HUES48 (cell line): ENCODE measurements at regions not wholly inside any gene's neighbourhood (a gene's known extent, or its start where the extent isn't known, plus 50 kb on each side); places are given as distances from the start of the nearest gene placed in this dataset.
"Not testable (repeated sequence)": the region's sequence is repeated elsewhere in the genome, so short reads cannot be mapped to it uniquely, and the experiment has no call there.

Source experiments
- H3K27ac ChIP-seq: one replicate; pipeline ENCODE4 v1.7.0; 2013; ENCODE audit warnings: low read depth, low read length, inconsistent platforms
- H3K27me3 ChIP-seq: 2 replicates; pipeline ENCODE4 v1.6.1; 2013; ENCODE audit warnings: mild to moderate bottlenecking, low read length; ENCODE audit not compliant: control insufficient read depth, insufficient read depth
- H3K36me3 ChIP-seq: 2 replicates; pipeline ENCODE4 v1.6.1; 2013; ENCODE audit warnings: low read length; ENCODE audit not compliant: control insufficient read depth, insufficient read depth
- H3K4me1 ChIP-seq: 2 replicates; pipeline ENCODE4 v1.6.1; 2013; ENCODE audit warnings: mild to moderate bottlenecking, low read length; ENCODE audit not compliant: control insufficient read depth, insufficient read depth
- H3K4me3 ChIP-seq: 2 replicates; pipeline ENCODE4 v1.5.1; 2013; ENCODE audit warnings: mild to moderate bottlenecking, low read depth, low read length
- H3K9ac ChIP-seq: 2 replicates; pipeline ENCODE4 v1.6.1; 2013; ENCODE audit warnings: mild to moderate bottlenecking, low read depth, low read length, moderate library complexity
- H3K9me3 ChIP-seq: 2 replicates; pipeline ENCODE4 v1.6.1; 2013; ENCODE audit warnings: low read length; ENCODE audit not compliant: control insufficient read depth, insufficient read depth

DNA sequence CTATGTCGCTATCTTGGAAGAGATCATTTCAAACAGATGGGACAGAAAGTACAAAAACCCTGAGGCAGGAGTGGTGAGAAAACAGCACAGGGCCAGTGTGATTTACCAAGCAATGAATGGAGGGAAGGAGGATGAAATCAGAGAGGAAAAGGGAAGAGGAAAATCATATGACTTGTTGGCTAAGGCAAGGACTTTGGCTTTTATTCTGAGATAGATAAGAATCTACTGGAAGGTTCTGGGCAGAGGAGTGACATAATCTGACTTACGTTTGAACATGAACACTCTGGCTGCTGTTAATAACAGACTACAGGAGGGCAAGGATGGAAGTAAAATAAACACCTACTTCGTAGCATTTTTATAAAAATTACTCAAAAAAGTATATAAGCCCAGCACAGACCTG is 207.8 kb upstream of the SLC7A11 start:
- no peaks in the 10 kb centered on the region for H3K9me3 ChIP-seq
- no peaks in the 10 kb centered on the region for H3K36me3 ChIP-seq
- no peak overlapping the region for H3K27ac ChIP-seq
- H3K4me1 ChIP-seq = peaks cover 1% of the 10 kb centered on the region; the same call in 1 of the 2 replicates
- no peak overlapping the region for H3K9ac ChIP-seq
- no peaks in the 10 kb centered on the region for H3K27me3 ChIP-seq
- no peak overlapping the region for H3K4me3 ChIP-seq

DNA sequence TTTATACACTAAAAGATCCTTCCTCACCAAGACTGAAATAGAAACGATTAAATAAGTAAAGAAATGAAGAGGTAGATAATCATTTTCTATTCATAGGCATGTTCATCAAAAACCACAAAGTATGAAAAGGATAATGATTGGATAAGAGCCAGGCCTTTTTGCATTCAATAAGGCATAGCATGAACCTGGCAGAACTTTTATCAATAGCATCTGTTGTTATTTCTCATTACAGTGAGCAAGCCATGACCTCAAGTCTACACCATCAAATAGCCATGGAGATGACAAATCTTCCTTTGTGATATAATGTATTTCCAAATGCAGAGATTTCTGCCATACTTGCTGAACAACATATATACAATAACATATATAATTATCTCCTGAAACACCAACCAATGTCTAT is 206.0 kb upstream of the SLC7A11 start:
- Histone ChIP-seq H3K36me3 (no peaks in the 10 kb centered on the region), H3K27ac (no peak overlapping the region), H3K27me3 (no peaks in the 10 kb centered on the region), H3K4me3 (no peak overlapping the region), H3K4me1 (no peaks in the 10 kb centered on the region), H3K9ac (no peak overlapping the region), H3K9me3 (no peaks in the 10 kb centered on the region)

- Histone ChIP-seq H3K36me3 (no peaks in the 10 kb centered on the region), H3K4me1 (no peaks in the 10 kb centered on the region), H3K9me3 (no peaks in the 10 kb centered on the region), H3K9ac (no peak overlapping the region), H3K27ac (no peak overlapping the region), H3K27me3 (no peaks in the 10 kb centered on the region), H3K4me3 (no peak overlapping the region)
Observed at GRCh38 chr4:138446456-138446855, 204.3 kb upstream of the SLC7A11 start.

- Histone ChIP-seq H3K9me3 (no peaks in the 10 kb centered on the region), H3K4me1 (no peaks in the 10 kb centered on the region), H3K27me3 (no peaks in the 10 kb centered on the region), H3K36me3 (no peaks in the 10 kb centered on the region), H3K9ac (no peak overlapping the region), H3K4me3 (no peak overlapping the region), H3K27ac (no peak overlapping the region)
Observed at GRCh38 chr4:138445098-138445497, 202.9 kb upstream of the SLC7A11 start.

GRCh38 chr4:138444260-138444659 is 202.1 kb upstream of the SLC7A11 start:
- Histone ChIP-seq H3K27ac (no peak overlapping the region), H3K36me3 (no peaks in the 10 kb centered on the region), H3K9me3 (no peaks in the 10 kb centered on the region), H3K4me3 (no peak overlapping the region), H3K27me3 (no peaks in the 10 kb centered on the region), H3K9ac (no peak overlapping the region), H3K4me1 (no peaks in the 10 kb centered on the region)

DNA sequence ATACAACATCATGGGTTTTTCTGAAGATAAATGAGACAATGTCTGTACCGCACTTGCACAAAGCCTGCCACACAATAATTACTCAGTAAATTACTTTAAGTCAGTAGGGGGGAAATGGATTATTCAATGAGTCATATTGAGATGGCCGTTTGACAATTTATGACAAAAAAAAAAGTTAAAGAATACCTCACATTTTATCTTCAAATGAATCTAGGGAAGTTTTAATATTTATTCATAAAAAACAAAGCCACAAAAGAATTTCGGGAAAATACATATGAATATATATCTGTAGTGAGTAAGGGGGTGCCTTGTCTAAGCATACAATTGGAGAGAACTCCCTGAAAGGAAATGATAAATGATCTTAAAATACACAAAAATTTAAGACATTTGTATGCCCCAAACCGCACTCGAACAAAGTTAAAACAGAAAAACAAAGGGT is 197.0 kb upstream of the SLC7A11 start:
- Histone ChIP-seq H3K9ac (no peak overlapping the region), H3K27me3 (no peaks in the 10 kb centered on the region), H3K27ac (no peak overlapping the region), H3K4me3 (no peak overlapping the region), H3K9me3 (no peaks in the 10 kb centered on the region; the same call in 1 of the 2 replicates), H3K36me3 (no peaks in the 10 kb centered on the region), H3K4me1 (no peaks in the 10 kb centered on the region)

- Histone ChIP-seq H3K9me3 (no peaks in the 10 kb centered on the region; the same call in 1 of the 2 replicates), H3K36me3 (no peaks in the 10 kb centered on the region), H3K4me1 (no peaks in the 10 kb centered on the region), H3K27me3 (no peaks in the 10 kb centered on the region), H3K9ac (no peak overlapping the region), H3K4me3 (no peak overlapping the region), H3K27ac (no peak overlapping the region)
Observed at GRCh38 chr4:138438608-138439007, 196.5 kb upstream of the SLC7A11 start.

DNA sequence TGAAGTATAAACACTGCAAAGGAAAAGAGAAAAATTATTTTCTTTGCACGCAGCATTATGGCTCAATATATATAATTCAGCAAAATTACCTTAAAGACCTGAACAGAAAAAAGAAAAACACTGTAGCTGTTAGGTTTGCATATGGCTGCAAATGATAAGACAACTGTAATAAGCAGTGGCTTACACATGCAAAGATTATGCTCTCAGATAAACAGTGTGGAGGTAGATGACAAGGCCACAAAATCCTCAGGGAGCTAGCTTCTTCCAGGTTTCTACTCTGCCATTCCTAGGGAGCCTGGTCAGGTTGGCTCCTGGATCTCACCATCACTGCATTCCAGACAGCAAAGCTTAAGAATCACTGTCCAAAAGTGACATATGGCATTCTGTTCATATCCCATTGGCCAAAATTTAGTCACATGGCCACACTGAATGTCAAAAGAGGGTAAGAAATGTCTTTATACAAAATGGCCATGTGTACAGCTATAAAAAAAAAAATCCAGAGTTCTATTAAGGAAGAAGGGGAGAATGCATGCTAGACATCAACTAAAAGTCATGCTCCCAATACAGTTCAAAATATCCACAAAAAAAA is 195.2 kb upstream of the SLC7A11 start:
- no peak overlapping the region for H3K4me3 ChIP-seq
- peaks cover 2% of the 10 kb centered on the region; the same call in 1 of the 2 replicates for H3K9me3 ChIP-seq
- H3K27ac ChIP-seq = no peak overlapping the region

DNA sequence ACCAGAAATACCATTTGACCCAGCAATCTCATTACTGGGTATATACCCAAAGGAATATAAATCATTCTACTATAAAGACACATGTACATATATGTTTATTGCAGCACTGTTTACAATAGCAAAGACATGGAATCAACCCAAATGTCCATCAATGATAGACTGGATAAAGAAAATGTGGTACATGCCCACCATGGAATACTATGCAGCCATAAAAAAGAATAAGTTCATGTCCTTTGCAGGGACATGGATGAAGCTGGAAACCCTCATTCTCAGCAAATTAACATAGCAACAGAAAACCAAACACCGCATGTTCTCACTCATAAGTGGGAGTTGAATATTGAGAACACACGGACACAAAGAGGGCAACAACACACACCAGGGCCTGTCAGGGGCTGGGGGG is 193.6 kb upstream of the SLC7A11 start:
- H3K27me3 ChIP-seq, H3K4me1 ChIP-seq, H3K36me3 ChIP-seq, H3K9ac ChIP-seq, H3K4me3 ChIP-seq, H3K9me3 ChIP-seq, H3K27ac ChIP-seq: not testable (repeated sequence)

More for the DNA sequence above, 195.2 kb upstream of the SLC7A11 start:
- Histone ChIP-seq H3K27me3 (no peaks in the 10 kb centered on the region), H3K4me1 (no peaks in the 10 kb centered on the region), H3K36me3 (no peaks in the 10 kb centered on the region), H3K9ac (no peak overlapping the region)

DNA sequence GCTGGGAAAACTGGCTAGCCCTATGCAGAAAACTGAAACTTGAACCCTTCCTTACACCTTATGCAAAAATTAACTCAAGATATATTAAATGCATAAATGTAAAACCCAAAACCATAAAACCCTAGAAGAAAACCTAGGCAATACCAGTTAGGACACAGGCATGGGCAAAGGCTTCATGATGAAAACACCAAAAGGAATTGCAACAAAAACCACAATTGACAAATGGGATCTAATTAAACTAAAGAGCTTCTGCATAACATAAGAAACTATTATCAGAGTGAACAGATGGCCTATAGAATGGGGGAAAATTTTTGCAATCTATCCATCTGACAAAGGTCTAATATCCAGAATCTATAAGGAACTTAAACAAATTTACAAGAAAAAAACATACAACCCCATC is 192.9 kb upstream of the SLC7A11 start:
- H3K4me3 ChIP-seq, H3K27ac ChIP-seq, H3K36me3 ChIP-seq, H3K4me1 ChIP-seq, H3K9ac ChIP-seq, H3K9me3 ChIP-seq, H3K27me3 ChIP-seq: not testable (repeated sequence)

- no peaks in the 10 kb centered on the region for H3K4me1 ChIP-seq
- no peak overlapping the region for H3K4me3 ChIP-seq
- H3K9ac ChIP-seq = no peak overlapping the region
- H3K27me3 ChIP-seq = no peaks in the 10 kb centered on the region
- H3K27ac ChIP-seq = no peak overlapping the region
- H3K9me3 ChIP-seq = 0 out of 2 replicates have a peak, but pooled peaks cover 2% of the 10 kb centered on the region
- no peaks in the 10 kb centered on the region for H3K36me3 ChIP-seq
Observed at GRCh38 chr4:138428611-138429010, 186.5 kb upstream of the SLC7A11 start.
